NCI-H2029 treated with DMSO at 0.1 percent for 48 hours (cell line): ENCODE measurements at regions not wholly inside any gene's neighbourhood (a gene's known extent, or its start where the extent isn't known, plus 50 kb on each side); places are given as distances from the start of the nearest gene placed in this dataset.

Source experiments
- DNase-seq: peaks from one replicate; lab custom pipeline; 2025; lab: John Stamatoyannopoulos, UW

- no peak for DNase-seq
These were observed 411.3 kb downstream of the SPRY1 start for GRCh38 chr4:123807866-123808265.

- DNase-seq, result no peak
These were observed 413.3 kb downstream of the SPRY1 start for GRCh38 chr4:123809864-123810263.

- DNase-seq, result no peak
These were observed 415.4 kb downstream of the SPRY1 start for GRCh38 chr4:123812066-123812390.

GRCh38 chr4:123813901-123814300 lies 417.3 kb downstream of the SPRY1 start:
- no peak for DNase-seq

- no peak for DNase-seq
These were observed 419.9 kb downstream of the SPRY1 start for GRCh38 chr4:123816462-123816861.

- DNase-seq, result no peak
These were observed 420.6 kb downstream of the SPRY1 start for GRCh38 chr4:123817025-123817688.

GRCh38 chr4:123819362-123820035 lies 422.9 kb downstream of the SPRY1 start:
- no peak for DNase-seq

- no peak for DNase-seq
These were observed 425.3 kb downstream of the SPRY1 start for GRCh38 chr4:123821861-123822260.

- DNase-seq, result no peak
These were observed 425.8 kb downstream of the SPRY1 start for GRCh38 chr4:123822353-123822752.

- no peak for DNase-seq
These were observed 426.6 kb downstream of the SPRY1 start for GRCh38 chr4:123823244-123823643.

GRCh38 chr4:123824524-123824923 lies 427.9 kb downstream of the SPRY1 start:
- DNase-seq, result no peak

GRCh38 chr4:123825596-123826291 lies 429.1 kb downstream of the SPRY1 start:
- no peak for DNase-seq

- DNase-seq, result no peak
These were observed 430.3 kb downstream of the SPRY1 start for GRCh38 chr4:123826896-123827295.

GRCh38 chr4:123827511-123827910 lies 430.9 kb downstream of the SPRY1 start:
- no peak for DNase-seq

GRCh38 chr4:123830930-123831329 lies 434.3 kb downstream of the SPRY1 start:
- DNase-seq, result no peak

- DNase-seq, result no peak
These were observed 435.8 kb downstream of the SPRY1 start for GRCh38 chr4:123832173-123833026.

- DNase-seq, result no peak
These were observed 436.6 kb downstream of the SPRY1 start for GRCh38 chr4:123833171-123833643.

- no peak for DNase-seq
These were observed 439.4 kb downstream of the SPRY1 start for GRCh38 chr4:123835831-123836590.

- no peak for DNase-seq
These were observed 440.4 kb downstream of the SPRY1 start for GRCh38 chr4:123836851-123837595.

- no peak for DNase-seq
These were observed 441.9 kb downstream of the SPRY1 start for GRCh38 chr4:123838474-123838873.

GRCh38 chr4:123840197-123840596 lies 443.6 kb downstream of the SPRY1 start:
- DNase-seq, result no peak
